ENCODE measurements at regions not wholly inside any gene's neighbourhood (a gene's known extent, or its start where the extent isn't known, plus 50 kb on each side); places are given as distances from the start of the nearest gene placed in this dataset.

- TF ChIP-seq CTCF (IDR thresholded peaks at IDR 0.05; ENCODE audit: extremely low read depth in 1 of 2, insufficient read depth in 1 of 2, low read depth in 1 of 2, low read length in 2 of 2), result no peak
- TF ChIP-seq EZH2 (IDR thresholded peaks at IDR 0.05; ENCODE audit: borderline replicate concordance, low read depth, low read length, severe bottlenecking), result no peak
- TF ChIP-seq POLR2A (IDR thresholded peaks at IDR 0.05; ENCODE audit: low read depth, low read length), result no peak
- no peak for TF ChIP-seq MAX (IDR thresholded peaks at IDR 0.05; ENCODE audit: insufficient read depth, insufficient read length)
- TF ChIP-seq GATA2 (IDR thresholded peaks at IDR 0.05; ENCODE audit: insufficient read depth, insufficient read length, low read depth, low read length), result no peak
- TF ChIP-seq MYC (IDR thresholded peaks at IDR 0.05; ENCODE audit: low read depth, low read length), result no peak
Observed at GRCh38 chr9:87097238-87097637, 149.9 kb upstream of the GAS1 start.

Data from endothelial cell of umbilical vein (primary cell).